H1 (cell line): ENCODE measurements at regions not wholly inside any gene's neighbourhood (a gene's known extent, or its start where the extent isn't known, plus 50 kb on each side); places are given as distances from the start of the nearest gene placed in this dataset.

Experiments used
- CTCF ChIA-PET: fragments of 300-600 bp; sonication (Branson Sonifier 250); formaldehyde crosslinking; loops from one replicate; lab custom pipeline; 2021; ENCODE audit not compliant: partially characterized antibody; lab: Charles Lee
- POLR2A ChIA-PET: fragments of 300-600 bp; sonication (Branson Sonifier 250); formaldehyde crosslinking; loops from one replicate; lab custom pipeline; 2021; ENCODE audit warnings: inconsistent platforms; ENCODE audit not compliant: partially characterized antibody; lab: Charles Lee
- DNase-seq, 2 experiments: peaks; one replicate each; pipeline versions ENCODE4 v3.0.0 to v3.0.0-alpha.2; 2010 to 2022; ENCODE audit warnings: low spot score in 2 of 2, low read depth in 1 of 2, mixed read lengths in 1 of 2
- FAIRE-seq: peaks from 2 replicates; lab custom pipeline; 2011; peaks lifted over from hg19 to GRCh38; lab: Jason Lieb, UNC
- H2AFZ ChIP-seq: 2 replicates; pipeline ENCODE4 v1.8.1; 2012; ENCODE audit warnings: low read length, inconsistent platforms
- H2AK5ac ChIP-seq: 2 replicates; pipeline ENCODE4 v1.6.1; 2013; ENCODE audit warnings: low read depth, low read length
- H2BK120ac ChIP-seq: replicated peaks from 2 replicates; pipeline ENCODE3; 2013; ENCODE audit warnings: low read depth, low read length, inconsistent platforms
- H2BK12ac ChIP-seq: 2 replicates; pipeline ENCODE4 v1.6.1; 2013; ENCODE audit warnings: low read depth, low read length
- H2BK15ac ChIP-seq: 2 replicates; pipeline ENCODE4 v1.6.1; 2013; ENCODE audit warnings: low read length
- H2BK20ac ChIP-seq: 2 replicates; pipeline ENCODE4 v1.6.1; 2013; ENCODE audit warnings: low read length
- H2BK5ac ChIP-seq: 2 replicates; pipeline ENCODE4 v1.6.1; 2013; ENCODE audit warnings: low read depth, low read length
- H3K14ac ChIP-seq: 2 replicates; pipeline ENCODE4 v1.6.1; 2013; ENCODE audit warnings: inconsistent platforms; ENCODE audit not compliant: insufficient read length
- H3K18ac ChIP-seq: 2 replicates; pipeline ENCODE4 v1.6.1; 2013; ENCODE audit warnings: low read length; ENCODE audit errors: extremely low read depth
- H3K23ac ChIP-seq: 2 replicates; pipeline ENCODE4 v1.6.1; 2013; ENCODE audit warnings: inconsistent platforms; ENCODE audit not compliant: insufficient read length
- H3K23me2 ChIP-seq: 2 replicates; pipeline ENCODE4 v1.6.1; 2013; ENCODE audit warnings: low read depth, low read length
- H3K27ac ChIP-seq: 2 replicates; pipeline ENCODE4 v1.6.1; 2011; ENCODE audit warnings: low read depth, low read length, inconsistent platforms
- H3K27me3 ChIP-seq, 4 experiments: replicated peaks in 1 of 4; 1 replicate in 1 of 4; 2 replicates in 3 of 4; pipeline versions ENCODE4 v1.6.1 to v1.8.1; 2011 to 2013; ENCODE audit warnings: low read length in 3 of 4, mild to moderate bottlenecking in 3 of 4, inconsistent platforms in 2 of 4, mixed read lengths in 2 of 4, moderate library complexity in 1 of 4; ENCODE audit not compliant: control insufficient read depth in 3 of 4, insufficient read depth in 3 of 4; ENCODE audit errors: extremely low read depth in 1 of 4
- H3K36me3 ChIP-seq, 4 experiments: 2 replicates each; pipeline versions ENCODE4 v1.6.1 to v1.8.1; 2011 to 2013; ENCODE audit warnings: mild to moderate bottlenecking in 4 of 4, low read length in 3 of 4, moderate library complexity in 2 of 4, control low read depth in 1 of 4, inconsistent platforms in 1 of 4; ENCODE audit not compliant: insufficient read depth in 4 of 4, control insufficient read depth in 2 of 4
- H3K4ac ChIP-seq: replicated peaks from 2 replicates; pipeline ENCODE3; 2013; ENCODE audit warnings: low read length, low read depth, mixed read lengths, inconsistent platforms; ENCODE audit not compliant: insufficient read length
- H3K4me1 ChIP-seq, 4 experiments: replicated peaks in 1 of 4; 1 replicate in 1 of 4; 2 replicates in 3 of 4; pipeline versions ENCODE4 v1.6.1 to v1.8.1; 2011 to 2013; ENCODE audit warnings: low read length in 3 of 4, inconsistent platforms in 2 of 4, mixed read lengths in 1 of 4; ENCODE audit not compliant: insufficient read depth in 4 of 4, control insufficient read depth in 3 of 4
- H3K4me2 ChIP-seq, 2 experiments: 2 replicates each; pipeline versions ENCODE4 v1.6.1 to v1.8.1; 2011 to 2013; ENCODE audit warnings: low read depth in 2 of 2, low read length in 2 of 2, control low read depth in 1 of 2, inconsistent platforms in 1 of 2, mild to moderate bottlenecking in 1 of 2; ENCODE audit not compliant: insufficient read depth in 1 of 2
- H3K4me3 ChIP-seq, 4 experiments: fragments of 200-600, 300-600 bp in 1 of 4; sonication (generic), shearing (Covaris generic), sonication (Bioruptor Twin) in 1 of 4; 2 replicates each; pipeline versions ENCODE4 v1.5.1 to v1.8.1; 2011 to 2016; ENCODE audit warnings: low read length in 4 of 4, low read depth in 3 of 4, control low read depth in 2 of 4, inconsistent platforms in 2 of 4, mild to moderate bottlenecking in 2 of 4, mixed read lengths in 1 of 4, moderate library complexity in 1 of 4; ENCODE audit not compliant: insufficient read depth in 2 of 4; ENCODE audit errors: extremely low read depth in 1 of 4
- H3K56ac ChIP-seq: replicated peaks from 2 replicates; pipeline ENCODE3; 2013; ENCODE audit warnings: low read depth, mild to moderate bottlenecking, mixed read lengths, low read length, inconsistent platforms; ENCODE audit not compliant: insufficient read length
- H3K79me1 ChIP-seq: 2 replicates; pipeline ENCODE4 v1.6.1; 2013; ENCODE audit warnings: low read depth, low read length, control low read depth
- H3K79me2 ChIP-seq, 2 experiments: 2 replicates each; pipeline versions ENCODE4 v1.6.1 to v1.8.1; 2012 to 2013; ENCODE audit warnings: low read length in 2 of 2, mild to moderate bottlenecking in 2 of 2, inconsistent platforms in 1 of 2; ENCODE audit not compliant: insufficient read depth in 2 of 2, control insufficient read depth in 1 of 2
- H3K9ac ChIP-seq, 4 experiments: replicated peaks in 1 of 4; 1 replicate in 1 of 4; 2 replicates in 3 of 4; pipeline versions ENCODE4 v1.6.1 to v1.8.1; 2011 to 2013; ENCODE audit warnings: low read depth in 3 of 4, low read length in 3 of 4, control low read depth in 2 of 4, mild to moderate bottlenecking in 2 of 4, moderate library complexity in 2 of 4, inconsistent platforms in 1 of 4; ENCODE audit errors: extremely low read depth in 1 of 4
- H3K9me3 ChIP-seq, 2 experiments: 2 replicates each; pipeline versions ENCODE4 v1.6.1 to v1.8.1; 2012 to 2013; ENCODE audit warnings: mild to moderate bottlenecking in 2 of 2, moderate library complexity in 2 of 2, control low read depth in 1 of 2, inconsistent platforms in 1 of 2, low read depth in 1 of 2, low read length in 1 of 2, mixed read lengths in 1 of 2; ENCODE audit not compliant: insufficient read depth in 2 of 2
- H4K20me1 ChIP-seq, 2 experiments: replicated peaks in 1 of 2; 2 replicates each; pipeline versions ENCODE3 to v1.8.1; 2011 to 2013; ENCODE audit warnings: inconsistent platforms in 2 of 2, low read length in 2 of 2, mild to moderate bottlenecking in 1 of 2; ENCODE audit not compliant: insufficient read depth in 2 of 2, control insufficient read depth in 1 of 2
- H4K5ac ChIP-seq: 2 replicates; pipeline ENCODE4 v1.6.1; 2013; ENCODE audit warnings: low read length, low read depth, mixed read lengths, inconsistent platforms; ENCODE audit not compliant: insufficient read length
- H4K8ac ChIP-seq: 2 replicates; pipeline ENCODE4 v1.8.0; 2013; ENCODE audit warnings: mild to moderate bottlenecking, moderate library complexity, low read length, inconsistent platforms; ENCODE audit not compliant: insufficient read depth; ENCODE audit errors: extremely low read depth
- H4K91ac ChIP-seq: replicated peaks from 2 replicates; pipeline ENCODE3; 2013; ENCODE audit warnings: low read length, mixed read lengths, inconsistent platforms; ENCODE audit not compliant: insufficient read length
- BCL11A ChIP-seq, 2 experiments: IDR thresholded peaks; one replicate each; pipeline ENCODE4 v1.6.1; 2011; ENCODE audit warnings: low read depth in 2 of 2, low read length in 2 of 2, mild to moderate bottlenecking in 2 of 2
- CBX5 ChIP-seq: fragments of 300-800, 300-1000 bp; sonication (generic); IDR thresholded peaks from 2 replicates; pipeline ENCODE4 v1.7.1; 2016; ENCODE audit warnings: antibody characterized with exemption, low read length, low read depth
- CREB1 ChIP-seq: IDR thresholded peaks from 2 replicates; pipeline ENCODE4 v1.6.1; 2012; ENCODE audit warnings: inconsistent platforms
- EP300 ChIP-seq, 2 experiments: IDR thresholded peaks; 1 replicate in 1 of 2; 2 replicates in 1 of 2; pipeline ENCODE4 v1.6.1; 2011 to 2012; ENCODE audit warnings: low read depth in 2 of 2, low read length in 2 of 2, mild to moderate bottlenecking in 2 of 2, borderline replicate concordance in 1 of 2, inconsistent platforms in 1 of 2, moderate library complexity in 1 of 2
- GTF2F1 ChIP-seq: IDR thresholded peaks from 2 replicates; pipeline ENCODE4 v1.6.1; 2012; ENCODE audit warnings: low read depth, low read length, improper control_type of control experiment, borderline replicate concordance
- SIN3A ChIP-seq, 2 experiments: IDR thresholded peaks in 1 of 2; conservative IDR thresholded peaks in 1 of 2; 2 replicates each; pipeline ENCODE4 v1.6.1; 2011 to 2012; ENCODE audit warnings: low read length in 2 of 2, improper control_type of control experiment in 1 of 2, low read depth in 1 of 2, mild to moderate bottlenecking in 1 of 2
- SIRT6 ChIP-seq: IDR thresholded peaks from one replicate; pipeline ENCODE4 v1.7.1; 2012; ENCODE audit warnings: low read length, inconsistent platforms
- SIX5 ChIP-seq: IDR thresholded peaks from 2 replicates; pipeline ENCODE4 v1.6.1; 2011; ENCODE audit warnings: mild to moderate bottlenecking, low read depth, low read length
- TCF12 ChIP-seq: IDR thresholded peaks from 2 replicates; pipeline ENCODE4 v1.6.1; 2011; ENCODE audit warnings: low read depth, mild to moderate bottlenecking, low read length
- WGBS, 2 experiments: shearing (Covaris generic) in 1 of 2; methylation state at CpG; one replicate each; pipeline versions ENCODE4 v1.1.6 to v1.1.7; 2013 to 2015; ENCODE audit warnings: low lambda C conversion rate in 2 of 2, mixed read lengths in 2 of 2, inconsistent platforms in 1 of 2, low coverage in 1 of 2, missing lambda C conversion rate in 1 of 2; ENCODE audit not compliant: insufficient replicate concordance in 2 of 2, insufficient coverage in 1 of 2, insufficient read length in 1 of 2; ENCODE audit errors: extremely low coverage in 1 of 2, missing lambda C conversion rate in 1 of 2; 5-methylcytosine and 5-hydroxymethylcytosine counted together
- TF ChIP-seq, protein P1 (sequence below): IDR thresholded peaks from 2 replicates; pipeline ENCODE4 v1.6.1; 2012; ENCODE audit warnings: inconsistent platforms
- TF ChIP-seq, protein P2 (sequence below), 3 experiments: IDR thresholded peaks; 1 replicate in 2 of 3; 2 replicates in 1 of 3; pipeline versions ENCODE4 v1.5.1 to v1.6.1; 2011; ENCODE audit warnings: low read length in 3 of 3, mild to moderate bottlenecking in 3 of 3, inconsistent platforms in 2 of 3, low read depth in 1 of 3, moderate library complexity in 1 of 3; ENCODE audit not compliant: insufficient read depth in 1 of 3; ENCODE audit errors: control extremely low read depth in 1 of 3

DNA sequence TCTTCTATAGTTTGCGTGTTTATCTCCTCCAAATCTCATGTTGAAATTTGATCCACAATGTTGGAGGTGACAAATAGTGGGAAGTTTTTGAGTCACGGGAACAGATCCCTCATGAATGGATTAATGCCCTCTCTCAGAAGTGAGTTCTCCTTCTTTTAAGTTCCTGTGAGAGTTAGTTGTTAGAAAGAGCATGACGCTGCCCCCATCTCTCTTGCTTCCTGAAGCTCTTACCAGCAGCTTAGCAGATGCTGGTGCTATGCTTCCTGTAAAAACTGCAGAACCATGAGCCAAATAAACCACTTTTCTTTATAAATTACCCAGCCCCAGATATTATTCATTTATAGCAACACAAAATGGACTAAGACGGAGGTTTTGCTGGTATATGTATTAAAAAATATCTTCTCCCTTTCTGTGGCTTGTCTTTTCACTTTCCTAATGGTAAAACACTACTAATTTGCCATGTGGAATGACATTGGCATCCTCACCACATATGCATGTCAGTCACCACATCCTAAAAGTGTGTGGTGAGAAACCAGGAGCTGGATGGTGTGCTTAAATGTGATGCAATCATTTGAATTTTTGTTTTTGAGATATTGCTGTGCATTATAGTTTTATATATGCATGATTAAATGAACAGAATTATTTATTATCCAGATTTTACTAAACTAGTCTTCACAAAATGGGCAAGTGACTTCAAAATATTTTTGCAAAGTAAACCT is 449.3 kb downstream of the ADAMTS20 start:
- no peaks in the 10 kb centered on the region for H3K23me2 ChIP-seq
- WGBS, 2 experiments: 76% methylated on average over 4 of the region's 4 CpGs; no CpG with 5 or more reads in 1 of the 2 experiments
- CTCF ChIA-PET: no interaction called here
- TF ChIP-seq SIN3A (conservative IDR thresholded peaks at IDR 0.05 in 1 of 2, IDR thresholded peaks at IDR 0.05 in 1 of 2; ENCODE audit: low read depth in 1 of 2, low read length in 2 of 2) (no peak), CREB1 (no peak), GTF2F1 (no peak), TCF12 (no peak), SIRT6 (no peak), SIX5 (no peak), BCL11A (IDR thresholded peaks at IDR 0.05; ENCODE audit: low read depth in 2 of 2, low read length in 2 of 2) (no peak), CBX5 (no peak), EP300 (IDR thresholded peaks at IDR 0.05; ENCODE audit: borderline replicate concordance in 1 of 2, low read depth in 2 of 2, low read length in 2 of 2) (no peak)
- TF ChIP-seq, protein P1, sequence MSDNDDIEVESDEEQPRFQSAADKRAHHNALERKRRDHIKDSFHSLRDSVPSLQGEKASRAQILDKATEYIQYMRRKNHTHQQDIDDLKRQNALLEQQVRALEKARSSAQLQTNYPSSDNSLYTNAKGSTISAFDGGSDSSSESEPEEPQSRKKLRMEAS: no peak
- TF ChIP-seq, protein P2, sequence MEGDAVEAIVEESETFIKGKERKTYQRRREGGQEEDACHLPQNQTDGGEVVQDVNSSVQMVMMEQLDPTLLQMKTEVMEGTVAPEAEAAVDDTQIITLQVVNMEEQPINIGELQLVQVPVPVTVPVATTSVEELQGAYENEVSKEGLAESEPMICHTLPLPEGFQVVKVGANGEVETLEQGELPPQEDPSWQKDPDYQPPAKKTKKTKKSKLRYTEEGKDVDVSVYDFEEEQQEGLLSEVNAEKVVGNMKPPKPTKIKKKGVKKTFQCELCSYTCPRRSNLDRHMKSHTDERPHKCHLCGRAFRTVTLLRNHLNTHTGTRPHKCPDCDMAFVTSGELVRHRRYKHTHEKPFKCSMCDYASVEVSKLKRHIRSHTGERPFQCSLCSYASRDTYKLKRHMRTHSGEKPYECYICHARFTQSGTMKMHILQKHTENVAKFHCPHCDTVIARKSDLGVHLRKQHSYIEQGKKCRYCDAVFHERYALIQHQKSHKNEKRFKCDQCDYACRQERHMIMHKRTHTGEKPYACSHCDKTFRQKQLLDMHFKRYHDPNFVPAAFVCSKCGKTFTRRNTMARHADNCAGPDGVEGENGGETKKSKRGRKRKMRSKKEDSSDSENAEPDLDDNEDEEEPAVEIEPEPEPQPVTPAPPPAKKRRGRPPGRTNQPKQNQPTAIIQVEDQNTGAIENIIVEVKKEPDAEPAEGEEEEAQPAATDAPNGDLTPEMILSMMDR (IDR thresholded peaks at IDR 0.05; ENCODE audit: control extremely low read depth in 1 of 3, insufficient read depth in 1 of 3, low read depth in 1 of 3, low read length in 3 of 3): no peak

More for the DNA sequence above, 449.3 kb downstream of the ADAMTS20 start:
- H4K20me1 ChIP-seq: no peaks in the 10 kb centered on the region
- no peak overlapping the region for H2AK5ac ChIP-seq
- no peaks in the 10 kb centered on the region for H3K79me1 ChIP-seq
- no peak overlapping the region for H3K18ac ChIP-seq
- H2BK120ac ChIP-seq: no peak overlapping the region
- H3K36me3 ChIP-seq: no peaks in the 10 kb centered on the region
- H3K9me3 ChIP-seq: no peaks in the 10 kb centered on the region
- H2BK20ac ChIP-seq: no peak overlapping the region
- no peak overlapping the region for H2BK15ac ChIP-seq
- DNase-seq (no peak), FAIRE-seq (no peak)
- H3K56ac ChIP-seq: no peak overlapping the region
- H4K5ac ChIP-seq: no peak overlapping the region
- no peak overlapping the region for H3K9ac ChIP-seq
- POLR2A ChIA-PET: no interaction called here
- H2BK5ac ChIP-seq: no peak overlapping the region
- no peak overlapping the region for H3K14ac ChIP-seq
- H3K4me2 ChIP-seq: no peak overlapping the region
- H3K27ac ChIP-seq: no peak overlapping the region
- no peak overlapping the region for H4K8ac ChIP-seq
- H3K4me3 ChIP-seq: no peak overlapping the region
- H3K4me1 ChIP-seq: peaks cover 0 to 8% (median 0%) of the 10 kb centered on the region in 4 experiments; a peak in 2 of 7 replicates
- H4K91ac ChIP-seq: no peak overlapping the region
- H3K27me3 ChIP-seq: peaks cover 0 to 1% (median 0%) of the 10 kb centered on the region in 4 experiments; a peak in 1 of 7 replicates
- H3K23ac ChIP-seq: no peak overlapping the region
- H2BK12ac ChIP-seq: no peak overlapping the region
- H2AFZ ChIP-seq: no peak overlapping the region
- no peaks in the 10 kb centered on the region for H3K79me2 ChIP-seq
- no peak overlapping the region for H3K4ac ChIP-seq
